Kidney tubule cell (primary cell): ENCODE measurements at regions not wholly inside any gene's neighbourhood (a gene's known extent, or its start where the extent isn't known, plus 50 kb on each side); places are given as distances from the start of the nearest gene placed in this dataset.

ENCODE experiments used
- DNase-seq: peaks from one replicate; pipeline ENCODE4 v3.0.0-alpha.2; 2018; ENCODE audit warnings: low spot score

DNA sequence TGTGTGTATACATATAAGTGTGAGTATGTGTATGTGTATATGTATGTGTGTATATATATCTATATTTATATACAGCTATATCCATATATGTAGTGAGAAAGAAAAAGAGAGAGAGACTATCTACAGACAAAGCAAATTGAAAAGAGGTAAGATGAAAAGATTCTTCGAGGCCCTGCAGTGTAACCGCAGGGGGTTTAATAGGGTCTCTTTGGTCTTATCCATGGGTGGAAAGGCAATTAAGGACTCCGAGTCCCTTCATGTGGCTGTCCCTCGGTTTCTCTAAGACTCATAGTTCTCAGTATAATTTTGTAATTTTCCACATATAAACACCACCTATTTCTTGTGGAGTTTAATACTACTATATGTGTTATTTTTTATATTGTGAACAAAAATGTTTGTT, 50.6 kb upstream of the JAZF1 start:
- no peak for DNase-seq

GRCh38 chr7:28236560-28236959, 56.0 kb upstream of the JAZF1 start:
- DNase-seq, result no peak

DNA sequence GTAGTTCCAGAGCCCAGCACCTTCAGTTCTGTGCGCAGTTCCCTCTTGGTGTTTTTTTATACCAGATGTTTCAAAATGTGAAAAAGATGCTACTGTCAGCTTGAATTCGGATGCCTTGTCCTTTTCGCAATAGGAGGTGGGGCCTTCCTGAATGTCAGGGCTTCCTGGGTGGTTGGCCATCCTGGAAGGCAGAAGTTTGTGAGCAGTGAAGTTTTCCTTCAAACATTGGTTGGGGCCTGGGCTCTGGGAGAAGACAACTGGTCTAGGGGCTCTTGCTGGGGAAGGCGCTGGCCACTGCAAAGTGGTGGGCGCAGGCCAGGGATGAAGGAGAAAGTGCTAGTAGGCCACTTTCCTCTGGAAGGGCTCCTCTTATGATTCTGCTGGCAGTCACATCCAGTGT, 56.8 kb upstream of the JAZF1 start:
- no peak for DNase-seq

DNA sequence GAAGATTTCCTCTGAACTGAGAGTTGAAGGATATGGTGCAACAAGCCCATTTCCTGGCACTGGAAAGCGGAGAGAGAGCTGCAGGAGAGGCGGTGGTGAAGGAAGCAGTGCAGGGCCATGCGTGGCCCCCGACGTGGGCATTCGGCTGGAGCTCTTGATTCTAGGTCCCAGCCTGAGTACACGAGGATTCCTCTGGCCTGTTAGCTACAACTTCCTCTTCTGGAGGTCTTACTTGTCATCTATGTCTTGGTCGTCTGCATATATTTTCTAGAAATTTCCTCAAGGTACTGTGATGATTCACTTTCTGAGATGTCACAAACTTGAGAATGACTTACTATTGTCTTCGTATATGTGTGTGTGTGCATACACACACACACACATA, 59.2 kb upstream of the JAZF1 start:
- no peak for DNase-seq

GRCh38 chr7:28240481-28240880, 59.9 kb upstream of the JAZF1 start:
- DNase-seq, result no peak

GRCh38 chr7:28243861-28244260, 63.3 kb upstream of the JAZF1 start:
- DNase-seq, result no peak

DNA sequence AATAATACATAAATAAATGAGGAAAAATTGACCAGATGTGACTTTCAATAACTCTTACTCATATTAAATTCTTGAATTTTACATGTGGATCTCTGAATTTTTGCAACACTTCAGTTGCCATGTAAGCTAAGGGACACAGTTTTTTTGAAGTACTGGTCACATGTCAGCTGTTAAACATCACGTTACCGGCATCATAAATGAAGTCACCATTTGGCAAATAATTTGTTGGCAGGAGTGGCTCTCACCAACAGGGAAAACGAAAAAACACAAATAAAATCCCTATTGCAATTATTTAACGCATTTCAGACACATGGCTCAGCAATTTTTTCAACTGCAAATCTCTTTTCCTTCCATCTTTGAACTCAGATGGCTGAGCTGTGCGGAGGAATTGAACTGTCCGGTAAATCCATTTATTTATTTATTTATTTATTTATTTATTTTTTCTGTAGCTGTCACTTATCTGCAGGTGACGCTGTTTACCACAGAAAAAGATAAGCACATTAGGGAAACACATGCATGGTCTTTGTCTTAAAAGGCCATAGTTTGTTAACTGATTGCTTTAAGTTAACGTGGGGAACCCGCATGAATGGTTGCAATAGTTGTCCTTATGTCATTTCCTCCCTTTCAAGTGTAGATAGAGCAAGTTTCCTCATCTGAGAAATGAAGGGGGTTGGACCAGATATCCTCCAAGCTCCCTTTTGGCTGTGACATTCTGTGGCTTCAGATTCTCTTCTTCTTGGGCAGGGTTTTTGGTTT, 64.7 kb upstream of the JAZF1 start:
- DNase-seq, result no peak

- DNase-seq, result no peak
Observed at GRCh38 chr7:28246921-28247461, 66.4 kb upstream of the JAZF1 start.

- DNase-seq, result no peak
Observed at GRCh38 chr7:28258240-28258639, 77.6 kb upstream of the JAZF1 start.

DNA sequence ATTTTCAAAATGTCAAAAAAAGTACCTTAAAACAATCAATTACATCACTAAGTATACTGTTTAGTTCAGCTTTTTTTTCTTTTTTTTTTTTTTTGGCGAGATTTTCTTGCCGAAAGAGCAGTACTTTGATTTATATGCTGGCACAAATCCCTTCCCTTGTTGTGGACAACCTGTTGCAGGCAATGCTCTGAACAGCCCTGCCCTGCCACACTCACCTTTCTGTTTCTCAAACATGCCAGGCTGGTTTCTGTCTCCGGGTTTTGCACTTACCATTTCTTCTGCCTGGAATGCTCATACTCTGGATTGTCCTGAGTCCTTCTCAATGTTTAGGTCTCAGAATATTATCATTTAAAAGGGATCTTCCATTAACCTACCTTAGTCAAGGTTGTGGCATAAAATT, 80.4 kb upstream of the JAZF1 start:
- no peak for DNase-seq

- no peak for DNase-seq
Observed at GRCh38 chr7:28263622-28264271, 83.2 kb upstream of the JAZF1 start.

DNA sequence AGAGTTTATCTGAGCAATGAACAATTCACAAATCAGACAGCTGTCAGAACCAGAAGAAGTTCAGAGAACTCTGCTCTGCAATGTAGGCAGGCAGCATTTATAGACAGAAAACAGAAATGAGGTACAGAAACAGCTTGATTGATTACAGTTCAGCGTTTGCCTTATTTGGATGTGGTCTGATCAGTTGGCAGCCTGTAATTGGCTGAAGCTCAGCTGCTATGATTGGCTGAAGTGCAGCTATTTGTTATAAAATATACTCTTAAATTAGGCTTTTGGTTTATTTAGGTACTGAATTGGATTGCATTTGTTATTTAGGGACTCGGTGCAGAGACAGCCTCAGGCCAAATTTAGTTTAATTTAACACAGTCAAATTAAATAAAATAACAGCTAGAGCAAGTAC, 85.8 kb upstream of the JAZF1 start:
- no peak for DNase-seq

- no peak for DNase-seq
Observed at GRCh38 chr7:28267012-28267411, 86.4 kb upstream of the JAZF1 start.

DNA sequence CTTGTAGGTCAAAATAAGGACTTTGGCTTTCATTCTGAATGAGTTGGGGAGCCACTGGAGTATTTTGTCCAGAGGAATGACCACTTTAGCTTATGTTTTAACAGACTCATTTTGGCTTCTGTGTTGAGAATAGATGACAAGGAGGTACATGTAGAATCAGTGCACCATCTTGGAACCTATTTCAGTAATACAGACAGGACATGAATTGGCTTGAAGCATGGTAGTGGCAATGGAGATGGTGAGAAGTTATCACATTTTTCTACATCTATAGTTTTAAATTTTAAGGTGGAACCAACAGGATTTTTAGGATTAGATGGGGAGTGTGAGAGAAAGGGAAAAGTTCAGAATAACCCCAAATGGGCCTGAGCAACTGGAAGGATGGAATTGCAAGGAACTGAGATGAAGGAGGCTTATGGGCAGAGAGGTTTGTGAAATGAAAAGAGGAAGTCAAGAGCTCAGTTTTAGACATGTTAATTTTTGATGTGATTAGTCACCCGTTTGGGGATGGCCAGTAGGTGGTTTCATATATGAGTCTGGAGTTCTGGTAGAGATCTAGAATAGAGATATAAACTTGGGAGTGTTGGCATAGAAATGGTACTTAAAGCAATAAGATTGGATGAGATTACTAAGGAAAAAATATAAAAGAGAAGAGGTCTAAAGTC, 89.2 kb upstream of the JAZF1 start:
- peak; percentile 7 for DNase-seq

DNA sequence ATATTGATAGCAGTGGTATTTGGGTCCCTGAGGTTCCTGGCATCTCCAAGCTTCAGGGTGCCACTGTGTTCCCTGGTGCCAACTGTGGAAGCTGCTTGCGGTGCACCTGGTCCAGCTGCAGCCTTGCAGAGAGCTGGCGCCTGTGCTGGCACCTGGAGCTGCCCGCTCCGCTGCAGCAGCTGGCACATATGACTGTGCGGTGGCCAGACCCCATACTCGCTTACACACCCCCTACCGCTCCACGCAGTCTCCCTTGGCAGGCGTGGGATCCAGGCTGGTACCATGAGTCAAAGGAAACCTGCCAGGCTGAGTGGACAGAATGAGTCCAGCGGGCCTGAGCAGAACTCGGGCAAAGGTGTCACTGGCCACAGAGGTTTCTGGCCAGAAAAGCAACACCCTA, 89.9 kb upstream of the JAZF1 start:
- no peak for DNase-seq

DNA sequence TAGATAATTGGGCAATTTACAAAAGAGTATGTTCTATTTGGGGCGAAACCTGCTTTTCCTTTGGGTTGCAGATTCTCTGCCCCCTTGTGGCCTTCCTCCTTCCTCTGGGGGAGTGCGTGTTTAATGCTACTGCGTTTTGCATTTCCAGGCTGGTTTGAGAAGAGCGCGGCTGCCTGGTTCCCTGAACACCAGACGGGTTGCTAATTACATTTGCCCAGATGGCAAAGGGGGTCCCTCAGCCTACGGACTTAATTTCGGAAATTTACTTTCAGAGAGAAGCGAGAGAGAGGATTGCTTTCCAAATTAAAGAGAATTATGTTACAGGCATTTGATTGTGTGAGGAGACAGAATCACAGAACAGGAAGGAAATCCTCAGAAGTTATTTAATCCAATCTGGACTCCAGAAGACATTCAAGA, 91.9 kb upstream of the JAZF1 start:
- DNase-seq, result peak; percentile 27

- DNase-seq, result no peak
Observed at GRCh38 chr7:28276298-28276697, 95.7 kb upstream of the JAZF1 start.

GRCh38 chr7:28277364-28277763, 96.8 kb upstream of the JAZF1 start:
- DNase-seq, result no peak

GRCh38 chr7:28277958-28278357, 97.4 kb upstream of the JAZF1 start:
- no peak for DNase-seq

DNA sequence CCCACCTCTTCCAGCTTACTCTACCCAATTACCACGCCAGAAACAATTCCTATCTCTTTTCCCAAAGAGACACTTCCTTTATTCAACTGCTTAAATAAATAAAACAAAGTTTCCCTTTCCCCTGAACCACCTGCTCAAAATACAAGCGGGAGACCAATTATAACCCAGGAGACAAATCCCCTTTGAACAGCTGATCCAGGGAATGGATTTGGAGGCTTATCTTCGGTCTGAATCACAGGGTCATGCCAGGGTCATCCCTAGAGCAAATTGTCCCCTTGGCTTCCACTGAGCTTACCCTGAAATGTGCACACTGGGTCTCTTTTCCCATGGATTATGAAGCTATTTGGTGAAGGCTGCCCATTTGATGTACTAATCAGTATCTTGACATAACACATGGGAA, 99.9 kb upstream of the JAZF1 start:
- no peak for DNase-seq

DNA sequence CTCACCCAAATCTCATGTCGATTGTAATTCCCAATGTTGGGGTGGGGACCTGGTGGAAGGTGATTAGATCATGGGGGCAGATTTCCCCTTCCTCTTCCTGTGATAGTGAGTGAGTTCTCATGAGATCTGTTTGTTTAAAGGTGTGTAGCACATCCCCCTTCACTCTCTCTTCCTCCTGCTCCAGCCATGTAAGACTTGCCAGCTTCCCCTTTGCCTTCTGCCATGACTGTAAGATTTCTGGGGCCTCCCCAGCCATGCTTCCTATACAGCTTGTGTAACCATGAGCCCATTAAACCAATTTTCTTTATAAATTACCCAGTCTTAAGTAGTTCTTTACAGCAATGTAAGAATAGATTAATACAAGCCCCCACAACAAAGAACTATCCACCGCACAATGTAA, 109.9 kb upstream of the JAZF1 start:
- DNase-seq, result no peak

GRCh38 chr7:28291559-28291958, 111.0 kb upstream of the JAZF1 start:
- no peak for DNase-seq

- no peak for DNase-seq
Observed at GRCh38 chr7:28292834-28293526, 112.4 kb upstream of the JAZF1 start.
